WI38 (cell line): ENCODE measurements at regions not wholly inside any gene's neighbourhood (a gene's known extent, or its start where the extent isn't known, plus 50 kb on each side); places are given as distances from the start of the nearest gene placed in this dataset.

Source experiments
- H3K4me3 ChIP-seq: 2 replicates; pipeline ENCODE4 v1.5.1; 2011; ENCODE audit warnings: low read depth, mild to moderate bottlenecking, control low read depth, low read length
- CTCF ChIP-seq: IDR thresholded peaks from 2 replicates; pipeline ENCODE4 v1.5.1; 2012; ENCODE audit warnings: low read depth, mild to moderate bottlenecking, control low read depth, low read length

- no peak overlapping the region for H3K4me3 ChIP-seq
- no peak for TF ChIP-seq CTCF
Observed at GRCh38 chr2:842151-842803, 108.4 kb upstream of the SNTG2 start.

- TF ChIP-seq CTCF, result no peak
- H3K4me3 ChIP-seq, result no peak overlapping the region
Observed at GRCh38 chr2:841036-841435, 109.6 kb upstream of the SNTG2 start.

GRCh38 chr2:834233-834632 lies 116.4 kb upstream of the SNTG2 start:
- no peak overlapping the region for H3K4me3 ChIP-seq
- TF ChIP-seq CTCF, result no peak

- no peak overlapping the region for H3K4me3 ChIP-seq
- no peak for TF ChIP-seq CTCF
Observed at GRCh38 chr2:833180-833579, 117.5 kb upstream of the SNTG2 start.

- TF ChIP-seq CTCF, result no peak
- no peak overlapping the region for H3K4me3 ChIP-seq
Observed at GRCh38 chr2:832635-833034, 118.0 kb upstream of the SNTG2 start.

GRCh38 chr2:831622-832021 lies 119.0 kb upstream of the SNTG2 start:
- no peak for TF ChIP-seq CTCF
- no peak overlapping the region for H3K4me3 ChIP-seq

- H3K4me3 ChIP-seq, result no peak overlapping the region
- TF ChIP-seq CTCF, result no peak
Observed at GRCh38 chr2:831225-831536, 119.5 kb upstream of the SNTG2 start.
